SK-N-SH (cell line): ENCODE measurements at regions not wholly inside any gene's neighbourhood (a gene's known extent, or its start where the extent isn't known, plus 50 kb on each side); places are given as distances from the start of the nearest gene placed in this dataset.

ENCODE experiments used
- CTCF ChIA-PET: fragments of 300-600, 350-600 bp; formaldehyde crosslinking; extraction: SDS; loops from one replicate; lab custom pipeline; 2021; lab: Yijun Ruan, JAX
- POLR2A ChIA-PET: fragments of 350-600 bp; sonication (Branson Sonifier 250); formaldehyde crosslinking; extraction: SDS; loops from one replicate; lab custom pipeline; 2020; ENCODE audit warnings: antibody characterized with exemption, inconsistent platforms; lab: Yijun Ruan, JAX
- DNase-seq: peaks from one replicate; pipeline ENCODE4 v3.0.0; 2012
- H2AFZ ChIP-seq: fragments of 200-600 bp; sonication (generic); 2 replicates; pipeline ENCODE4 v1.8.1; 2016; ENCODE audit warnings: antibody characterized with exemption, mild to moderate bottlenecking, low read depth
- H3F3A ChIP-seq: fragments of 200-600 bp; sonication (generic); replicated peaks from 2 replicates; pipeline ENCODE3; 2016; ENCODE audit warnings: antibody characterized with exemption, mild to moderate bottlenecking; ENCODE audit not compliant: insufficient read depth
- H3K27ac ChIP-seq, 2 experiments: fragments of 200-500 bp in 1 of 2; fragments of 200-600 bp in 1 of 2; sonication (Bioruptor generic) in 1 of 2; sonication (generic), shearing (Covaris generic) in 1 of 2; 2 replicates each; pipeline versions ENCODE4 v1.5.1 to v1.6.1; 2014 to 2016; ENCODE audit warnings: low read depth in 2 of 2, inconsistent platforms in 1 of 2, low read length in 1 of 2, mild to moderate bottlenecking in 1 of 2, mixed read lengths in 1 of 2
- H3K27me3 ChIP-seq: fragments of 200-600 bp; sonication (generic), shearing (Covaris generic); 2 replicates; pipeline ENCODE4 v1.6.1; 2016; ENCODE audit warnings: mixed run types; ENCODE audit not compliant: insufficient read depth
- H3K36me3 ChIP-seq, 2 experiments: fragments of 200-500 bp in 1 of 2; fragments of 200-600 bp in 1 of 2; sonication (Bioruptor generic) in 1 of 2; sonication (generic) in 1 of 2; replicated peaks in 1 of 2; 2 replicates each; pipeline versions ENCODE3 to v1.5.1; 2014 to 2016; ENCODE audit warnings: low read length in 1 of 2, mild to moderate bottlenecking in 1 of 2; ENCODE audit not compliant: insufficient read depth in 2 of 2, control insufficient read depth in 1 of 2
- H3K4me1 ChIP-seq, 2 experiments: fragments of 200-500 bp in 1 of 2; fragments of 200-600 bp in 1 of 2; sonication (Bioruptor generic) in 1 of 2; sonication (generic), shearing (Covaris generic) in 1 of 2; 2 replicates each; pipeline versions ENCODE4 v1.5.1 to v1.6.1; 2014 to 2016; ENCODE audit warnings: low read depth in 1 of 2, low read length in 1 of 2, mixed run types in 1 of 2; ENCODE audit not compliant: insufficient read depth in 2 of 2, control insufficient read depth in 1 of 2
- H3K4me2 ChIP-seq: fragments of 200-600 bp; sonication (generic), shearing (Covaris generic); 2 replicates; pipeline ENCODE4 v1.6.1; 2017; ENCODE audit warnings: mixed run types
- H3K4me3 ChIP-seq, 2 experiments: fragments of 200-500 bp in 1 of 2; fragments of 200-600 bp in 1 of 2; sonication (Bioruptor generic) in 1 of 2; sonication (generic), shearing (Covaris generic) in 1 of 2; 2 replicates each; pipeline versions ENCODE4 v1.5.1 to v1.8.1; 2014 to 2016; ENCODE audit warnings: low read depth in 2 of 2, inconsistent platforms in 1 of 2, low read length in 1 of 2, mild to moderate bottlenecking in 1 of 2, mixed read lengths in 1 of 2, moderate library complexity in 1 of 2
- H3K79me2 ChIP-seq: fragments of 200-600 bp; sonication (generic); 2 replicates; pipeline ENCODE4 v1.8.1; 2017; ENCODE audit warnings: mild to moderate bottlenecking; ENCODE audit not compliant: insufficient read depth
- H3K9ac ChIP-seq: fragments of 200-600 bp; sonication (generic); 2 replicates; pipeline ENCODE4 v1.6.1; 2017; ENCODE audit warnings: mixed run types
- H3K9me2 ChIP-seq: fragments of 200-600 bp; sonication (generic); 2 replicates; pipeline ENCODE4 v1.6.1; 2017; ENCODE audit warnings: mixed run types
- H3K9me3 ChIP-seq: fragments of 200-600 bp; sonication (generic); 2 replicates; pipeline ENCODE4 v1.6.1; 2017; ENCODE audit warnings: mixed run types, mild to moderate bottlenecking, moderate library complexity
- H4K20me1 ChIP-seq: fragments of 200-600 bp; sonication (generic); 2 replicates; pipeline ENCODE4 v1.6.1; 2017; ENCODE audit warnings: mild to moderate bottlenecking, mixed run types; ENCODE audit not compliant: insufficient read depth
- CTCF ChIP-seq: fragments of 200-600 bp; sonication (generic); IDR thresholded peaks from 2 replicates; pipeline ENCODE4 v1.6.1; 2017; ENCODE audit warnings: antibody characterized with exemption, mild to moderate bottlenecking, moderate library complexity
- EP300 ChIP-seq, 2 experiments: IDR thresholded peaks; 2 replicates each; pipeline versions ENCODE4 v1.4.0 to v1.6.1; 2012; ENCODE audit warnings: borderline replicate concordance in 1 of 2, low read depth in 1 of 2, low read length in 1 of 2
- FOSL2 ChIP-seq: IDR thresholded peaks from 2 replicates; pipeline ENCODE4 v1.4.0; 2012; ENCODE audit warnings: low read depth, mild to moderate bottlenecking, moderate library complexity, borderline replicate concordance
- FOXJ3 ChIP-seq: sonication (generic); formaldehyde crosslinking; IDR thresholded peaks from 2 replicates; pipeline ENCODE4 v1.5.1; 2020; ENCODE audit warnings: mild to moderate bottlenecking, missing genetic modification reagents
- FOXM1 ChIP-seq: IDR thresholded peaks from 2 replicates; pipeline ENCODE4 v1.4.0; 2012; ENCODE audit warnings: low read depth, mild to moderate bottlenecking
- IRF3 ChIP-seq: fragments of 150-350 bp; IDR thresholded peaks from 2 replicates; pipeline ENCODE4 v1.6.1; 2016; ENCODE audit warnings: mild to moderate bottlenecking, low read depth, low read length
- JUND ChIP-seq: IDR thresholded peaks from 2 replicates; pipeline ENCODE4 v1.4.0; 2012
- MAX ChIP-seq: IDR thresholded peaks from 2 replicates; pipeline ENCODE4 v1.4.0; 2012; ENCODE audit warnings: low read depth
- NRF1 ChIP-seq: IDR thresholded peaks from 2 replicates; pipeline ENCODE4 v1.6.1; 2012; ENCODE audit warnings: low read depth, mild to moderate bottlenecking, low read length
- RFX5 ChIP-seq: IDR thresholded peaks from 2 replicates; pipeline ENCODE4 v1.6.1; 2012; ENCODE audit warnings: mild to moderate bottlenecking, improper control_type of control experiment, low read length
- TCF12 ChIP-seq: IDR thresholded peaks from 2 replicates; pipeline ENCODE4 v1.4.0; 2012
- TEAD4 ChIP-seq: IDR thresholded peaks from 2 replicates; pipeline ENCODE4 v1.4.0; 2012; ENCODE audit warnings: mild to moderate bottlenecking, borderline replicate concordance; ENCODE audit not compliant: insufficient read depth
- USF1 ChIP-seq: IDR thresholded peaks from 2 replicates; pipeline ENCODE4 v1.4.0; 2012; ENCODE audit warnings: low read depth, borderline replicate concordance
- USF2 ChIP-seq: fragments of 150-350 bp; IDR thresholded peaks from 2 replicates; pipeline ENCODE4 v1.6.1; 2017; ENCODE audit warnings: antibody characterized with exemption, low read length, low read depth, borderline replicate concordance
- ZBTB33 ChIP-seq: IDR thresholded peaks from 2 replicates; pipeline ENCODE4 v1.4.0; 2012; ENCODE audit warnings: low read depth, borderline replicate concordance
- WGBS: methylation state at CpG from one replicate; pipeline ENCODE4 v1.1.6; 2017; ENCODE audit warnings: low lambda C conversion rate; 5-methylcytosine and 5-hydroxymethylcytosine counted together

- 89% methylated on average over 10 of the region's 10 CpGs for WGBS
- ChIA-PET POLR2A (interaction anchor here (0.7 kb wide), 1 partner anchor 10 kb away, joined by 3 read pairs; no protein-coding TSS in a partner anchor), CTCF (no interaction called here)
- H4K20me1 ChIP-seq, result no peaks in the 10 kb centered on the region
- H3K79me2 ChIP-seq, result no peaks in the 10 kb centered on the region
- no peaks in the 10 kb centered on the region for H3K27me3 ChIP-seq
- DNase-seq, result no peak
- no peaks in the 10 kb centered on the region for H3K9me3 ChIP-seq
- H3K9me2 ChIP-seq, result no peaks in the 10 kb centered on the region
- H3K9ac ChIP-seq, result no peak overlapping the region
- H2AFZ ChIP-seq, result no peak overlapping the region
- no peak overlapping the region for H3K4me3 ChIP-seq
- H3K36me3 ChIP-seq, result no peaks in the 10 kb centered on the region
- no peak overlapping the region for H3K4me2 ChIP-seq
- TF ChIP-seq JUND (no peak), FOXM1 (no peak), USF2 (no peak), CTCF (no peak), FOSL2 (no peak), TCF12 (no peak), IRF3 (no peak), ZBTB33 (no peak), NRF1 (no peak), FOXJ3 (CRISPR knock-in tag) (no peak), USF1 (no peak), RFX5 (no peak), TEAD4 (no peak), MAX (no peak), EP300 (IDR thresholded peaks at IDR 0.05; ENCODE audit: borderline replicate concordance in 1 of 2, low read depth in 1 of 2, low read length in 1 of 2) (no peak)
- no peak overlapping the region for H3K27ac ChIP-seq
- H3F3A ChIP-seq, result no peaks in the 10 kb centered on the region
- peaks cover 8 to 21% of the 10 kb centered on the region in 2 experiments; a peak in 1 of 4 replicates for H3K4me1 ChIP-seq
These were observed 145.4 kb upstream of the TLE3 start for GRCh38 chr15:70242951-70243685.
